H1 (cell line): ENCODE measurements at regions not wholly inside any gene's neighbourhood (a gene's known extent, or its start where the extent isn't known, plus 50 kb on each side); places are given as distances from the start of the nearest gene placed in this dataset.

Source experiments
- CTCF ChIA-PET: fragments of 300-600 bp; sonication (Branson Sonifier 250); formaldehyde crosslinking; loops from one replicate; lab custom pipeline; 2021; ENCODE audit not compliant: partially characterized antibody; lab: Charles Lee
- POLR2A ChIA-PET: fragments of 300-600 bp; sonication (Branson Sonifier 250); formaldehyde crosslinking; loops from one replicate; lab custom pipeline; 2021; ENCODE audit warnings: inconsistent platforms; ENCODE audit not compliant: partially characterized antibody; lab: Charles Lee
- DNase-seq, 2 experiments: peaks; one replicate each; pipeline versions ENCODE4 v3.0.0 to v3.0.0-alpha.2; 2010 to 2022; ENCODE audit warnings: low spot score in 2 of 2, low read depth in 1 of 2, mixed read lengths in 1 of 2
- FAIRE-seq: peaks from 2 replicates; lab custom pipeline; 2011; peaks lifted over from hg19 to GRCh38; lab: Jason Lieb, UNC
- H2AFZ ChIP-seq: 2 replicates; pipeline ENCODE4 v1.8.1; 2012; ENCODE audit warnings: low read length, inconsistent platforms
- H2AK5ac ChIP-seq: 2 replicates; pipeline ENCODE4 v1.6.1; 2013; ENCODE audit warnings: low read depth, low read length
- H2BK120ac ChIP-seq: replicated peaks from 2 replicates; pipeline ENCODE3; 2013; ENCODE audit warnings: low read depth, low read length, inconsistent platforms
- H2BK12ac ChIP-seq: 2 replicates; pipeline ENCODE4 v1.6.1; 2013; ENCODE audit warnings: low read depth, low read length
- H2BK15ac ChIP-seq: 2 replicates; pipeline ENCODE4 v1.6.1; 2013; ENCODE audit warnings: low read length
- H2BK20ac ChIP-seq: 2 replicates; pipeline ENCODE4 v1.6.1; 2013; ENCODE audit warnings: low read length
- H2BK5ac ChIP-seq: 2 replicates; pipeline ENCODE4 v1.6.1; 2013; ENCODE audit warnings: low read depth, low read length
- H3K14ac ChIP-seq: 2 replicates; pipeline ENCODE4 v1.6.1; 2013; ENCODE audit warnings: inconsistent platforms; ENCODE audit not compliant: insufficient read length
- H3K18ac ChIP-seq: 2 replicates; pipeline ENCODE4 v1.6.1; 2013; ENCODE audit warnings: low read length; ENCODE audit errors: extremely low read depth
- H3K23ac ChIP-seq: 2 replicates; pipeline ENCODE4 v1.6.1; 2013; ENCODE audit warnings: inconsistent platforms; ENCODE audit not compliant: insufficient read length
- H3K23me2 ChIP-seq: 2 replicates; pipeline ENCODE4 v1.6.1; 2013; ENCODE audit warnings: low read depth, low read length
- H3K27ac ChIP-seq: 2 replicates; pipeline ENCODE4 v1.6.1; 2011; ENCODE audit warnings: low read depth, low read length, inconsistent platforms
- H3K27me3 ChIP-seq, 4 experiments: replicated peaks in 1 of 4; 1 replicate in 1 of 4; 2 replicates in 3 of 4; pipeline versions ENCODE4 v1.6.1 to v1.8.1; 2011 to 2013; ENCODE audit warnings: low read length in 3 of 4, mild to moderate bottlenecking in 3 of 4, inconsistent platforms in 2 of 4, mixed read lengths in 2 of 4, moderate library complexity in 1 of 4; ENCODE audit not compliant: control insufficient read depth in 3 of 4, insufficient read depth in 3 of 4; ENCODE audit errors: extremely low read depth in 1 of 4
- H3K36me3 ChIP-seq, 4 experiments: 2 replicates each; pipeline versions ENCODE4 v1.6.1 to v1.8.1; 2011 to 2013; ENCODE audit warnings: mild to moderate bottlenecking in 4 of 4, low read length in 3 of 4, moderate library complexity in 2 of 4, control low read depth in 1 of 4, inconsistent platforms in 1 of 4; ENCODE audit not compliant: insufficient read depth in 4 of 4, control insufficient read depth in 2 of 4
- H3K4ac ChIP-seq: replicated peaks from 2 replicates; pipeline ENCODE3; 2013; ENCODE audit warnings: low read length, low read depth, mixed read lengths, inconsistent platforms; ENCODE audit not compliant: insufficient read length
- H3K4me1 ChIP-seq, 4 experiments: replicated peaks in 1 of 4; 1 replicate in 1 of 4; 2 replicates in 3 of 4; pipeline versions ENCODE4 v1.6.1 to v1.8.1; 2011 to 2013; ENCODE audit warnings: low read length in 3 of 4, inconsistent platforms in 2 of 4, mixed read lengths in 1 of 4; ENCODE audit not compliant: insufficient read depth in 4 of 4, control insufficient read depth in 3 of 4
- H3K4me2 ChIP-seq, 2 experiments: 2 replicates each; pipeline versions ENCODE4 v1.6.1 to v1.8.1; 2011 to 2013; ENCODE audit warnings: low read depth in 2 of 2, low read length in 2 of 2, control low read depth in 1 of 2, inconsistent platforms in 1 of 2, mild to moderate bottlenecking in 1 of 2; ENCODE audit not compliant: insufficient read depth in 1 of 2
- H3K4me3 ChIP-seq, 4 experiments: fragments of 200-600, 300-600 bp in 1 of 4; sonication (generic), shearing (Covaris generic), sonication (Bioruptor Twin) in 1 of 4; 2 replicates each; pipeline versions ENCODE4 v1.5.1 to v1.8.1; 2011 to 2016; ENCODE audit warnings: low read length in 4 of 4, low read depth in 3 of 4, control low read depth in 2 of 4, inconsistent platforms in 2 of 4, mild to moderate bottlenecking in 2 of 4, mixed read lengths in 1 of 4, moderate library complexity in 1 of 4; ENCODE audit not compliant: insufficient read depth in 2 of 4; ENCODE audit errors: extremely low read depth in 1 of 4
- H3K56ac ChIP-seq: replicated peaks from 2 replicates; pipeline ENCODE3; 2013; ENCODE audit warnings: low read depth, mild to moderate bottlenecking, mixed read lengths, low read length, inconsistent platforms; ENCODE audit not compliant: insufficient read length
- H3K79me1 ChIP-seq: 2 replicates; pipeline ENCODE4 v1.6.1; 2013; ENCODE audit warnings: low read depth, low read length, control low read depth
- H3K79me2 ChIP-seq, 2 experiments: 2 replicates each; pipeline versions ENCODE4 v1.6.1 to v1.8.1; 2012 to 2013; ENCODE audit warnings: low read length in 2 of 2, mild to moderate bottlenecking in 2 of 2, inconsistent platforms in 1 of 2; ENCODE audit not compliant: insufficient read depth in 2 of 2, control insufficient read depth in 1 of 2
- H3K9ac ChIP-seq, 4 experiments: replicated peaks in 1 of 4; 1 replicate in 1 of 4; 2 replicates in 3 of 4; pipeline versions ENCODE4 v1.6.1 to v1.8.1; 2011 to 2013; ENCODE audit warnings: low read depth in 3 of 4, low read length in 3 of 4, control low read depth in 2 of 4, mild to moderate bottlenecking in 2 of 4, moderate library complexity in 2 of 4, inconsistent platforms in 1 of 4; ENCODE audit errors: extremely low read depth in 1 of 4
- H3K9me3 ChIP-seq, 2 experiments: 2 replicates each; pipeline versions ENCODE4 v1.6.1 to v1.8.1; 2012 to 2013; ENCODE audit warnings: mild to moderate bottlenecking in 2 of 2, moderate library complexity in 2 of 2, control low read depth in 1 of 2, inconsistent platforms in 1 of 2, low read depth in 1 of 2, low read length in 1 of 2, mixed read lengths in 1 of 2; ENCODE audit not compliant: insufficient read depth in 2 of 2
- H4K20me1 ChIP-seq, 2 experiments: replicated peaks in 1 of 2; 2 replicates each; pipeline versions ENCODE3 to v1.8.1; 2011 to 2013; ENCODE audit warnings: inconsistent platforms in 2 of 2, low read length in 2 of 2, mild to moderate bottlenecking in 1 of 2; ENCODE audit not compliant: insufficient read depth in 2 of 2, control insufficient read depth in 1 of 2
- H4K5ac ChIP-seq: 2 replicates; pipeline ENCODE4 v1.6.1; 2013; ENCODE audit warnings: low read length, low read depth, mixed read lengths, inconsistent platforms; ENCODE audit not compliant: insufficient read length
- H4K8ac ChIP-seq: 2 replicates; pipeline ENCODE4 v1.8.0; 2013; ENCODE audit warnings: mild to moderate bottlenecking, moderate library complexity, low read length, inconsistent platforms; ENCODE audit not compliant: insufficient read depth; ENCODE audit errors: extremely low read depth
- H4K91ac ChIP-seq: replicated peaks from 2 replicates; pipeline ENCODE3; 2013; ENCODE audit warnings: low read length, mixed read lengths, inconsistent platforms; ENCODE audit not compliant: insufficient read length
- EGR1 ChIP-seq: IDR thresholded peaks from 2 replicates; pipeline ENCODE4 v1.6.1; 2011; ENCODE audit warnings: low read depth, low read length, borderline replicate concordance
- HDAC2 ChIP-seq, 2 experiments: fragments of 300-600 bp in 1 of 2; sonication (generic) in 1 of 2; IDR thresholded peaks; 2 replicates each; pipeline ENCODE4 v1.6.1; 2011 to 2012; ENCODE audit warnings: low read depth in 2 of 2, low read length in 2 of 2, mild to moderate bottlenecking in 2 of 2, moderate library complexity in 2 of 2, borderline replicate concordance in 1 of 2, inconsistent platforms in 1 of 2
- JUN ChIP-seq: IDR thresholded peaks from 2 replicates; pipeline ENCODE4 v1.6.1; 2011; ENCODE audit warnings: low read depth, mild to moderate bottlenecking, improper control_type of control experiment, low read length
- NRF1 ChIP-seq: IDR thresholded peaks from 2 replicates; pipeline ENCODE4 v1.6.1; 2011; ENCODE audit warnings: mild to moderate bottlenecking, low read depth, low read length, improper control_type of control experiment
- POU5F1 ChIP-seq: IDR thresholded peaks from 2 replicates; pipeline ENCODE4 v1.6.1; 2011; ENCODE audit warnings: low read depth, mild to moderate bottlenecking, low read length, moderate library complexity
- TAF7 ChIP-seq: optimal IDR thresholded peaks from 2 replicates; pipeline ENCODE3; 2011; ENCODE audit warnings: low read depth, mild to moderate bottlenecking, inconsistent platforms, low read length, moderate library complexity, borderline replicate concordance
- TCF12 ChIP-seq: IDR thresholded peaks from 2 replicates; pipeline ENCODE4 v1.6.1; 2011; ENCODE audit warnings: low read depth, mild to moderate bottlenecking, low read length
- WGBS, 2 experiments: shearing (Covaris generic) in 1 of 2; methylation state at CpG; one replicate each; pipeline versions ENCODE4 v1.1.6 to v1.1.7; 2013 to 2015; ENCODE audit warnings: low lambda C conversion rate in 2 of 2, mixed read lengths in 2 of 2, inconsistent platforms in 1 of 2, low coverage in 1 of 2, missing lambda C conversion rate in 1 of 2; ENCODE audit not compliant: insufficient replicate concordance in 2 of 2, insufficient coverage in 1 of 2, insufficient read length in 1 of 2; ENCODE audit errors: extremely low coverage in 1 of 2, missing lambda C conversion rate in 1 of 2; 5-methylcytosine and 5-hydroxymethylcytosine counted together

- no peaks in the 10 kb centered on the region for H3K79me2 ChIP-seq
- FAIRE-seq (no peak), DNase-seq (no peak)
- H3K9ac ChIP-seq, result no peak overlapping the region
- H3K23ac ChIP-seq, result no peak overlapping the region
- 100% methylated on average over 3 of the region's 3 CpGs; no CpG with 5 or more reads in 1 of the 2 experiments for WGBS, 2 experiments
- no peaks in the 10 kb centered on the region for H3K4me1 ChIP-seq
- H4K8ac ChIP-seq, result no peak overlapping the region
- no peaks in the 10 kb centered on the region for H3K79me1 ChIP-seq
- ChIA-PET CTCF (no interaction called here), POLR2A (no interaction called here)
- no peak overlapping the region for H3K14ac ChIP-seq
- no peak overlapping the region for H3K4ac ChIP-seq
- H2BK12ac ChIP-seq, result no peak overlapping the region
- H2BK5ac ChIP-seq, result no peak overlapping the region
- no peak overlapping the region for H4K91ac ChIP-seq
- no peak overlapping the region for H3K56ac ChIP-seq
- no peak overlapping the region for H2BK20ac ChIP-seq
- H2BK120ac ChIP-seq, result no peak overlapping the region
- no peak overlapping the region for H2BK15ac ChIP-seq
- H3K36me3 ChIP-seq, result no peaks in the 10 kb centered on the region
- no peak overlapping the region for H3K18ac ChIP-seq
- no peak overlapping the region for H3K27ac ChIP-seq
- H4K5ac ChIP-seq, result no peak overlapping the region
- no peaks in the 10 kb centered on the region for H3K27me3 ChIP-seq
- no peak overlapping the region for H2AFZ ChIP-seq
- no peaks in the 10 kb centered on the region; a peak in 2 of 4 replicates for H3K9me3 ChIP-seq
- no peaks in the 10 kb centered on the region for H3K23me2 ChIP-seq
- no peak overlapping the region for H3K4me2 ChIP-seq
- no peak overlapping the region for H2AK5ac ChIP-seq
- no peak overlapping the region for H3K4me3 ChIP-seq
- H4K20me1 ChIP-seq, result no peaks in the 10 kb centered on the region
- TF ChIP-seq TAF7 (no peak), TCF12 (no peak), EGR1 (no peak), HDAC2 (IDR thresholded peaks at IDR 0.05; ENCODE audit: borderline replicate concordance in 1 of 2, low read depth in 2 of 2, low read length in 2 of 2) (no peak), JUN (no peak), NRF1 (no peak), POU5F1 (no peak)
These were observed 96.5 kb upstream of the PACRGL start for GRCh38 chr4:20603671-20604313.
